K562 (cell line): ENCODE measurements at regions not wholly inside any gene's neighbourhood (a gene's known extent, or its start where the extent isn't known, plus 50 kb on each side); places are given as distances from the start of the nearest gene placed in this dataset.
A peak's percentile ranks its signal among the peaks of the same experiment; 100 is the strongest.

Experiments used
- BACH1 ChIP-seq: fragments of 200-800 bp; sonication (Bioruptor generic); IDR thresholded peaks from 2 replicates; pipeline ENCODE4 v1.6.1; 2016; ENCODE audit warnings: missing genetic modification characterization, missing compliant biosample characterization
- COPS2 ChIP-seq: fragments of 450-650 bp; conservative IDR thresholded peaks from 2 replicates; pipeline ENCODE4 v1.6.1; 2016; ENCODE audit warnings: mild to moderate bottlenecking, moderate library complexity
- GTF2A2 ChIP-seq: IDR thresholded peaks from 2 replicates; pipeline ENCODE4 v1.6.1; 2016; ENCODE audit warnings: mild to moderate bottlenecking, missing genetic modification characterization, missing compliant biosample characterization
- HLTF ChIP-seq: fragments of 450-650 bp; IDR thresholded peaks from 2 replicates; pipeline ENCODE4 v1.6.1; 2016
- KLF10 ChIP-seq: fragments of 250-450 bp; sonication (Bioruptor Pico); IDR thresholded peaks from 2 replicates; pipeline ENCODE4 v1.6.1; 2021; ENCODE audit warnings: matching md5 sums
- MEIS2 ChIP-seq: fragments of 450-650 bp; IDR thresholded peaks from 2 replicates; pipeline ENCODE4 v1.6.1; 2014; ENCODE audit warnings: mild to moderate bottlenecking; ENCODE audit not compliant: partially characterized antibody
- MNT ChIP-seq, 2 experiments: fragments of 450-650 bp; conservative IDR thresholded peaks; 2 replicates each; pipeline ENCODE4 v1.6.1; 2017; ENCODE audit warnings: mild to moderate bottlenecking in 2 of 2, moderate library complexity in 2 of 2
- NCOA1 ChIP-seq: fragments of 450-650 bp; IDR thresholded peaks from 2 replicates; pipeline ENCODE4 v1.6.1; 2016; ENCODE audit warnings: low read depth
- NFE2L1 ChIP-seq: fragments of 450-650 bp; IDR thresholded peaks from 2 replicates; pipeline ENCODE4 v1.6.1; 2016; ENCODE audit warnings: missing genetic modification characterization, low read depth, mild to moderate bottlenecking, missing compliant biosample characterization, moderate library complexity, borderline replicate concordance
- NR4A1 ChIP-seq, 2 experiments: fragments of 250-450 bp in 1 of 2; fragments of 450-650 bp in 1 of 2; sonication (Bioruptor Pico) in 1 of 2; IDR thresholded peaks; 2 replicates each; pipeline versions ENCODE4 v1.4.0 to v1.6.1; 2016 to 2020; ENCODE audit warnings: mild to moderate bottlenecking in 2 of 2, missing compliant biosample characterization in 1 of 2, missing genetic modification characterization in 1 of 2, moderate library complexity in 1 of 2
- PTBP1 ChIP-seq: fragments of 200-400 bp; formaldehyde crosslinking; IDR thresholded peaks from 2 replicates; pipeline ENCODE4 v1.6.1; 2017; ENCODE audit warnings: low read depth, low read length
- XRCC5 ChIP-seq: fragments of 200-400 bp; formaldehyde crosslinking; IDR thresholded peaks from 2 replicates; pipeline ENCODE4 v1.6.1; 2017; ENCODE audit warnings: low read depth, mild to moderate bottlenecking, low read length
- YY1 ChIP-seq, 3 experiments: IDR thresholded peaks; 2 replicates each; pipeline ENCODE4 v1.6.1; 2011; ENCODE audit warnings: low read length in 2 of 3, mild to moderate bottlenecking in 2 of 3, moderate library complexity in 2 of 3, borderline replicate concordance in 1 of 3, control low read depth in 1 of 3, low read depth in 1 of 3; ENCODE audit not compliant: insufficient read depth in 3 of 3, insufficient replicate concordance in 2 of 3, control insufficient read depth in 1 of 3, insufficient read length in 1 of 3; ENCODE audit errors: extremely low read depth in 1 of 3
- ZNF280A ChIP-seq: fragments of 450-650 bp; IDR thresholded peaks from 2 replicates; pipeline ENCODE4 v1.6.1; 2018; ENCODE audit warnings: mild to moderate bottlenecking, low read depth; ENCODE audit not compliant: partially characterized antibody
- ZNF584 ChIP-seq: fragments of 200-800 bp; sonication (Bioruptor generic); IDR thresholded peaks from 2 replicates; pipeline ENCODE4 v1.6.1; 2016; ENCODE audit warnings: low read depth, mild to moderate bottlenecking, missing genetic modification characterization, missing compliant biosample characterization
- TF ChIP-seq, protein P1 (sequence below), 2 experiments: fragments of 250-450 bp in 1 of 2; fragments of 450-650 bp in 1 of 2; sonication (Bioruptor Pico) in 1 of 2; IDR thresholded peaks; 2 replicates each; pipeline versions ENCODE4 v1.6.1 to v1.8.0; 2016 to 2021; ENCODE audit warnings: mild to moderate bottlenecking in 2 of 2, moderate library complexity in 2 of 2, missing compliant biosample characterization in 1 of 2, missing genetic modification characterization in 1 of 2

DNA sequence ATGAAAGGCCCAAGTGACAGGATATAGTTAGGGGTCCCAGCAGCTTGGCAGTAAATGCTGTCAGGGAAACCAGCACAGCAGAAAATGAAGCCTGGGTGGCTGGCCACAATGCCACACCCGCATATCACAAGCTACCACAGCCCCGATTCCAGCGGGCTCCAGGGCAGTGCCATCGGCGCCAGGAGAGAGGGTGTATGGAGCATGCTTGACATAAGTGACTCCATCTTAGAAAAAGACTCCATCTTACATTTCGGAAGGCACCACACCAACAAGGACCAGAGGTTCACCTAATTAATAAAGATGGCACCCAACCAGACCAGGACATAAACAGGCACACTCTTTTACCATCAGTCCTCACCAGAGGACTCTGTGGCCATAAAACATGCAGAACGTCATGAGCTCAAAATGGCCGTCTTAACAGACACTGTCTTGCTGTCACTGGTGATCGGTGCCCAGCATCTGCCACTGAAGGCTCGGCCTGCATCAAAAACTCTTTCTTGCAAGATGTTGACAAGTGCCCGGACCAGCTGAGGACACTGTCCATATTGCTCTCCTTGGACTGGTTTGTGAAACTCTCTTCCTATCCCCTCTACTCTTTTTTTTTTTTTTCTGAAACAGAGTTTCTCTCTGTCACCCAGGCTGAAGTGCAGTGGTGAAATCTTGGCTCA is 67.4 kb upstream of the SPIN1 start (continued):
- TF ChIP-seq ZNF280A, result no peak
- no peak for TF ChIP-seq COPS2
- TF ChIP-seq MEIS2, result no peak
- no peak for TF ChIP-seq NFE2L1 (tag)
- TF ChIP-seq YY1 (IDR thresholded peaks at IDR 0.05; ENCODE audit: borderline replicate concordance in 1 of 3, control insufficient read depth in 1 of 3, extremely low read depth in 1 of 3, insufficient read depth in 3 of 3, insufficient read length in 1 of 3, insufficient replicate concordance in 2 of 3, low read depth in 1 of 3, low read length in 2 of 3), result peak in 1 of 3 experiments; percentile 35
- TF ChIP-seq BACH1, result no peak
- TF ChIP-seq HLTF, result no peak
- no peak for TF ChIP-seq MNT (conservative IDR thresholded peaks at IDR 0.05)
- no peak for TF ChIP-seq NCOA1
- no peak for TF ChIP-seq PTBP1
- TF ChIP-seq GTF2A2 (tag), result peak; percentile 57; the same call in 1 of the 2 replicates
- TF ChIP-seq, protein P1, sequence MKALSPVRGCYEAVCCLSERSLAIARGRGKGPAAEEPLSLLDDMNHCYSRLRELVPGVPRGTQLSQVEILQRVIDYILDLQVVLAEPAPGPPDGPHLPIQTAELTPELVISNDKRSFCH (CRISPR knock-in tag; IDR thresholded peaks at IDR 0.05), result no peak
- TF ChIP-seq, protein P1 (tag; IDR thresholded peaks at IDR 0.05), result 0 out of 2 replicates have a peak, but pooled peaks have one; percentile 34
- TF ChIP-seq NR4A1 (CRISPR knock-in tag; IDR thresholded peaks at IDR 0.05), result no peak
- TF ChIP-seq NR4A1 (tag; IDR thresholded peaks at IDR 0.05), result 0 out of 2 replicates have a peak, but pooled peaks have one; percentile 58
- TF ChIP-seq ZNF584 (CRISPR knock-in tag), result no peak
- no peak for TF ChIP-seq KLF10 (CRISPR knock-in tag)
- TF ChIP-seq XRCC5, result no peak
